ENCODE measurements at regions not wholly inside any gene's neighbourhood (a gene's known extent, or its start where the extent isn't known, plus 50 kb on each side); places are given as distances from the start of the nearest gene placed in this dataset.

- TF ChIP-seq MYC (IDR thresholded peaks at IDR 0.05; ENCODE audit: low read depth, low read length) (no peak), CTCF (IDR thresholded peaks at IDR 0.05; ENCODE audit: low read depth, low read length) (no peak)
- no peak for DNase-seq (ENCODE audit: low read depth)
- H3K4me3 ChIP-seq (ENCODE audit: low read depth, low read length) = no peak overlapping the region
These were observed 632.7 kb downstream of the RFPL4B start for GRCh38 chr6:112979830-112980229.

DNA sequence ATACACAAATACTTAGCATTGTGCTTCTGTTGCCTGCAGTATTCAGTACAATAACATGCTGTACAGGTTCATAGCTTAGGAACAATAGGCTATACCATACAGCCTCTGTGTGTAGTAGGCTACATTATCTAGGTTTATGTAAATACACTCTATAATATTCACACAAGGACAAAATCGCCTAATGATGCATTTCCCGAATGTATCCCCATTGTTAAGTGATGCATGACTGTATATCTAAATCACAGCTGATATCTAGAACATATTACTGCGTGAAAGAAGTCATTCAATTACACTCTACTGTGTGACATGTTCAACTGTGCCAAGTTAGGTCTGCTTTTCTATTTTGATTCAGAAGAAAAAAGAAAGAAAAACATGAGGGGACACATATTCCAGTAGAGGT, 633.5 kb downstream of the RFPL4B start:
- H3K4me3 ChIP-seq (ENCODE audit: low read depth, low read length) = no peak overlapping the region
- no peak for TF ChIP-seq POLR2A (IDR thresholded peaks at IDR 0.05; ENCODE audit: extremely low read depth, insufficient read length)
- TF ChIP-seq, protein P1, sequence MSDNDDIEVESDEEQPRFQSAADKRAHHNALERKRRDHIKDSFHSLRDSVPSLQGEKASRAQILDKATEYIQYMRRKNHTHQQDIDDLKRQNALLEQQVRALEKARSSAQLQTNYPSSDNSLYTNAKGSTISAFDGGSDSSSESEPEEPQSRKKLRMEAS (IDR thresholded peaks at IDR 0.05; ENCODE audit: low read depth, low read length) = no peak
- no peak for TF ChIP-seq MYC (IDR thresholded peaks at IDR 0.05; ENCODE audit: low read depth, low read length)
- no peak for DNase-seq (ENCODE audit: low read depth)

DNA sequence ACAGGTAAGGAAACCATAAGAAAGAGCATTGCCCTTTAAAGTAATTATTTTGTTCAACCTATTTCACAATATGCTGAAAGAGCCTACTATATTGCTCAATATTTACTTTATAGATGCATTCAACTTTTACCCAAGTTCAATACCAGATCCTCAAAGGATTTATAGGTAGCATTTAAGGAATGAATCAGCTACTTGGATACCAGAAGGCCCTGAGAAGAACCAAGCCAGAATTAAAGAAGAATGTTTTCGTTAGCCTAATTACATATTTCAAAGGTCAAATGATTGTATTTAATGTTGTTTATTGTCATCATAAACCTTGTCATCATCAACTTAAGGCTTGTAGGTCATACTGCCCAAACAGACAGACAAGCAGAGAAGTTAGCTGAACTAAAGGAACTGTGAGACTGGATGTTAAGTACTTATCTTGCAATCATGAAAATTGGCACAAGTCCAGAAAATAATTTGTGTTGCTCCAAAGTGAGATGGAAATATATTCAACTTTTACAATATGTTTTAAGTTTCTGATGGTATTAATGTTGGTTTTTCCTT, 636.7 kb downstream of the RFPL4B start:
- no peak for DNase-seq (ENCODE audit: low read depth)
- H3K4me3 ChIP-seq (ENCODE audit: low read depth, low read length) = no peak overlapping the region
- TF ChIP-seq, protein P1 (IDR thresholded peaks at IDR 0.05; ENCODE audit: low read depth, low read length) = no peak
- no peak for TF ChIP-seq MYC (IDR thresholded peaks at IDR 0.05; ENCODE audit: low read depth, low read length)
- TF ChIP-seq CTCF (IDR thresholded peaks at IDR 0.05; ENCODE audit: low read depth, low read length) = no peak
- no peak for TF ChIP-seq POLR2A (IDR thresholded peaks at IDR 0.05; ENCODE audit: extremely low read depth, insufficient read length)

- DNase-seq (ENCODE audit: low read depth) = no peak
These were observed 637.8 kb downstream of the RFPL4B start for GRCh38 chr6:112984899-112985298.

DNA sequence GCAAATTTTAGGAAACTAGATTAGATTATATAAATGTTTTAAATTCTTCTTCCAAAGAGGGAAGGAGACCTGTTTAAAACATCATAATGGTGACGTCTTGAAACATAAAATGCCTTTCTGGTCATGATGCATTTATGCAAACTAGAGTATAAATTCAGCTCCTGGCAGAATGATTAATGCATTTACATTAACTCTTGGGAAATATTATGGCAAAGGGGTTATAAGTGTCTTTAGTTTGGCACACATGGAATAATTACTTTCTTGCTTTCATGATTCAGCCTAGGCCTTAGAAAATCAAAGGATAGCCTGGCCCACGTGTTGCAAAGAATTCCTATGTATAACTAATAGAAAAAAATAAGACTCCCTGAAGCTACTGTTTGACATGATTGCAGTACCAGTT, 639.2 kb downstream of the RFPL4B start:
- no peak for DNase-seq (ENCODE audit: low read depth)
- H3K4me3 ChIP-seq (ENCODE audit: low read depth, low read length) = no peak overlapping the region
- TF ChIP-seq CTCF (IDR thresholded peaks at IDR 0.05; ENCODE audit: low read depth, low read length) (no peak), POLR2A (IDR thresholded peaks at IDR 0.05; ENCODE audit: extremely low read depth, insufficient read length) (no peak), MYC (IDR thresholded peaks at IDR 0.05; ENCODE audit: low read depth, low read length) (no peak)
- TF ChIP-seq, protein P1 (IDR thresholded peaks at IDR 0.05; ENCODE audit: low read depth, low read length) = no peak

More at GRCh38 chr6:112984899-112985298, 637.8 kb downstream of the RFPL4B start:
- H3K4me3 ChIP-seq (ENCODE audit: low read depth, low read length) = no peak overlapping the region
- TF ChIP-seq, protein P1 (IDR thresholded peaks at IDR 0.05; ENCODE audit: low read depth, low read length) = no peak
- TF ChIP-seq POLR2A (IDR thresholded peaks at IDR 0.05; ENCODE audit: extremely low read depth, insufficient read length) (no peak), MYC (IDR thresholded peaks at IDR 0.05; ENCODE audit: low read depth, low read length) (no peak), CTCF (IDR thresholded peaks at IDR 0.05; ENCODE audit: low read depth, low read length) (no peak)

DNA sequence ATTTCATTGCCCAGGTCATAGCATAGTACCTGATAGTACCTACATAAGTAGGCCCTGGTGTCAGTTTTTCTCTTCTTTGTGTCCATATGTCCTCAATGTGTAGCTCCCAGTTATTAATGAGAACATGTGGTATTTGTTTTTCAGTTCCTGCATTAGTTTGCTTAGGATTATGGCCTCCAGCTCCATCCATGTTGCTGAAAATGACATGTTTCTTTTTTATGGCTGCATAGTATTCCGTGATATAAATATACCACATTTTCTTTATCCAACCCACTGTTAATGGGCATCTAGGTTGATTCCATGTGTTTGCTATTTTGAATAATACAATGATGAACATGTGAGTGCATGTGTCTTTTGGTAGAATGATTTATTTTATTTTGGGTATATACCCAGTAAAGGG, 641.6 kb downstream of the RFPL4B start:
- no peak for DNase-seq (ENCODE audit: low read depth)
- no peak overlapping the region for H3K4me3 ChIP-seq (ENCODE audit: low read depth, low read length)
- TF ChIP-seq CTCF (IDR thresholded peaks at IDR 0.05; ENCODE audit: low read depth, low read length) (no peak), MYC (IDR thresholded peaks at IDR 0.05; ENCODE audit: low read depth, low read length) (no peak), POLR2A (IDR thresholded peaks at IDR 0.05; ENCODE audit: extremely low read depth, insufficient read length) (no peak)
- TF ChIP-seq, protein P1 (IDR thresholded peaks at IDR 0.05; ENCODE audit: low read depth, low read length) = no peak

Data from NB4 (cell line).